Endothelial cell of umbilical vein (primary cell): ENCODE measurements at regions not wholly inside any gene's neighbourhood (a gene's known extent, or its start where the extent isn't known, plus 50 kb on each side); places are given as distances from the start of the nearest gene placed in this dataset.

Experiments used
- BruUV-seq: library from RNA; stranded (reverse); fragments of 400-500 nt; replicated peaks from 2 replicates; lab custom pipeline; 2021; lab: Mats Ljungman, UMichigan
- CTCF ChIA-PET: fragments of 300-600, 350-600 bp; sonication (Branson Sonifier 250); formaldehyde crosslinking; loops from one replicate; lab custom pipeline; 2021; ENCODE audit warnings: antibody characterized with exemption, inconsistent platforms; lab: Charles Lee
- POLR2A ChIA-PET: fragments of 300-600, 350-600 bp; sonication (Branson Sonifier 250); formaldehyde crosslinking; loops from one replicate; lab custom pipeline; 2021; ENCODE audit warnings: antibody characterized with exemption, inconsistent platforms; lab: Charles Lee
- DNase-seq: peaks from one replicate; pipeline ENCODE4 v3.0.0-alpha.2; 2011; ENCODE audit warnings: low read depth, low spot score
- FAIRE-seq: peaks from 2 replicates; lab custom pipeline; 2011; peaks lifted over from hg19 to GRCh38; lab: Jason Lieb, UNC
- H2AFZ ChIP-seq: 2 replicates; pipeline ENCODE4 v1.6.0; 2012; ENCODE audit warnings: low read depth, low read length, control low read depth, inconsistent platforms
- H3K27ac ChIP-seq: 2 replicates; pipeline ENCODE4 v1.5.1; 2011; ENCODE audit warnings: low read depth, mild to moderate bottlenecking, control low read depth, low read length, moderate library complexity; ENCODE audit not compliant: insufficient read depth
- H3K27me3 ChIP-seq, 2 experiments: 2 replicates each; pipeline versions ENCODE4 v1.6.0 to v1.6.1; 2011; ENCODE audit warnings: low read length in 2 of 2, mixed read lengths in 1 of 2; ENCODE audit not compliant: control insufficient read depth in 2 of 2, insufficient read depth in 2 of 2
- H3K36me3 ChIP-seq, 2 experiments: 2 replicates in 1 of 2; 3 replicates in 1 of 2; pipeline ENCODE4 v1.5.1; 2011; ENCODE audit warnings: low read length in 2 of 2, mild to moderate bottlenecking in 1 of 2, moderate library complexity in 1 of 2; ENCODE audit not compliant: control insufficient read depth in 2 of 2, insufficient read depth in 2 of 2; ENCODE audit errors: extremely low read depth in 1 of 2
- H3K4me1 ChIP-seq: 3 replicates; pipeline ENCODE4 v1.5.1; 2011; ENCODE audit warnings: mild to moderate bottlenecking, low read length; ENCODE audit not compliant: control insufficient read depth, insufficient read depth; ENCODE audit errors: extremely low read depth
- H3K4me2 ChIP-seq: 2 replicates; pipeline ENCODE4 v1.6.1; 2011; ENCODE audit warnings: low read length, control low read depth, mixed read lengths; ENCODE audit not compliant: insufficient read depth
- H3K4me3 ChIP-seq, 3 experiments: fragments of 200-600 bp in 1 of 3; sonication (generic), shearing (Covaris generic) in 1 of 3; replicated peaks in 1 of 3; 2 replicates each; pipeline ENCODE4 v1.5.1; 2011 to 2016; ENCODE audit warnings: control low read depth in 3 of 3, low read length in 3 of 3, mild to moderate bottlenecking in 2 of 3, inconsistent platforms in 1 of 3, low read depth in 1 of 3, moderate library complexity in 1 of 3; ENCODE audit not compliant: insufficient read depth in 1 of 3
- H3K79me2 ChIP-seq: 2 replicates; pipeline ENCODE4 v1.6.0; 2012; ENCODE audit warnings: low read length, inconsistent platforms; ENCODE audit not compliant: control insufficient read depth, insufficient read depth
- H3K9ac ChIP-seq: replicated peaks from 2 replicates; pipeline ENCODE3; 2011; ENCODE audit warnings: low read length, control low read depth; ENCODE audit not compliant: insufficient read depth; ENCODE audit errors: extremely low read depth
- H3K9me1 ChIP-seq: replicated peaks from 3 replicates; pipeline ENCODE4 v1.6.0; 2011; ENCODE audit warnings: mild to moderate bottlenecking, low read length; ENCODE audit not compliant: control insufficient read depth, insufficient read depth; ENCODE audit errors: extremely low read depth
- H3K9me3 ChIP-seq: replicated peaks from 2 replicates; pipeline ENCODE4 v1.5.1; 2012; ENCODE audit warnings: low read length, inconsistent platforms; ENCODE audit not compliant: control insufficient read depth, insufficient read depth
- H4K20me1 ChIP-seq: replicated peaks from 2 replicates; pipeline ENCODE3; 2011; ENCODE audit warnings: mild to moderate bottlenecking, low read length; ENCODE audit not compliant: control insufficient read depth, insufficient read depth; ENCODE audit errors: extremely low read depth
- CTCF ChIP-seq, 2 donors: IDR thresholded peaks; 1 replicate in 1 of 2; 2 replicates in 1 of 2; pipeline ENCODE4 v1.5.1; 2011; ENCODE audit warnings: low read length in 2 of 2, mild to moderate bottlenecking in 2 of 2, moderate library complexity in 2 of 2, control low read depth in 1 of 2, inconsistent platforms in 1 of 2, low read depth in 1 of 2; ENCODE audit not compliant: insufficient read depth in 1 of 2; ENCODE audit errors: extremely low read depth in 1 of 2
- EZH2 ChIP-seq: IDR thresholded peaks from 2 replicates; pipeline ENCODE4 v1.6.1; 2012; ENCODE audit warnings: borderline replicate concordance, low read depth, mild to moderate bottlenecking, moderate library complexity, low read length, inconsistent platforms; ENCODE audit not compliant: severe bottlenecking
- FOS ChIP-seq: IDR thresholded peaks from 2 replicates; pipeline ENCODE4 v1.6.1; 2011; ENCODE audit warnings: mild to moderate bottlenecking, low read length, moderate library complexity, borderline replicate concordance; ENCODE audit not compliant: insufficient read depth
- GATA2 ChIP-seq: IDR thresholded peaks from 2 replicates; pipeline ENCODE4 v1.7.0; 2011; ENCODE audit warnings: low read depth, mild to moderate bottlenecking, moderate library complexity, mixed read lengths, low read length; ENCODE audit not compliant: insufficient read length, insufficient read depth
- JUN ChIP-seq: IDR thresholded peaks from 2 replicates; pipeline ENCODE4 v1.6.1; 2011; ENCODE audit warnings: borderline replicate concordance, low read depth; ENCODE audit not compliant: insufficient read length, insufficient read depth
- MAX ChIP-seq: IDR thresholded peaks from 2 replicates; pipeline ENCODE4 v1.6.1; 2011; ENCODE audit not compliant: insufficient read depth, insufficient read length
- MYC ChIP-seq: IDR thresholded peaks from one replicate; pipeline ENCODE4 v1.6.1; 2011; ENCODE audit warnings: mild to moderate bottlenecking, low read depth, low read length
- POLR2A ChIP-seq: IDR thresholded peaks from 2 replicates; pipeline ENCODE4 v1.6.1; 2012; ENCODE audit warnings: low read depth, mild to moderate bottlenecking, control low read depth, low read length
- POLR2AphosphoS5 ChIP-seq: IDR thresholded peaks from 2 replicates; pipeline ENCODE4 v1.6.1; 2012; ENCODE audit warnings: low read depth, mild to moderate bottlenecking, control low read depth, low read length, moderate library complexity; ENCODE audit not compliant: insufficient read depth
- dilution Hi-C: fragments of 300-500 bp; cut with MboI; formaldehyde crosslinking; loops from one replicate; pipeline ENCODE4 v1.15.0; 2019; ENCODE audit warnings: low sequenced_read_pairs; ENCODE audit not compliant: extremely low pct_ligation_motif_present
- intact Hi-C: fragments of 100-400 bp; cut with micrococcal nuclease; formaldehyde crosslinking; loops from one replicate; pipeline ENCODE4 v1.10.0; 2022

GRCh38 chr12:113749433-113749815, 216.7 kb downstream of the RBM19 start:
- FAIRE-seq = no peak
- H3K9me3 ChIP-seq = no peaks in the 10 kb centered on the region
- H3K79me2 ChIP-seq = no peaks in the 10 kb centered on the region
- CTCF ChIA-PET = no interaction called here
- no peak overlapping the region for H3K4me3 ChIP-seq
- no peaks in the 10 kb centered on the region for H3K27me3 ChIP-seq
- POLR2A ChIA-PET = no interaction called here
- no peak for TF ChIP-seq GATA2
- TF ChIP-seq POLR2AphosphoS5 = no peak
- no peak for TF ChIP-seq JUN
- TF ChIP-seq EZH2 = no peak
- TF ChIP-seq MYC = no peak
- TF ChIP-seq CTCF (IDR thresholded peaks at IDR 0.05; ENCODE audit: extremely low read depth in 1 of 2, insufficient read depth in 1 of 2, low read depth in 1 of 2, low read length in 2 of 2) = no peak
- TF ChIP-seq POLR2A = no peak
- TF ChIP-seq FOS = no peak
- TF ChIP-seq MAX = no peak
- H3K9me1 ChIP-seq = no peaks in the 10 kb centered on the region
- no peak overlapping the region for H3K4me2 ChIP-seq
- no peak for DNase-seq
- dilution Hi-C loops = no loop called here
- no peak overlapping the region for H2AFZ ChIP-seq
- no peaks in the 10 kb centered on the region for H3K36me3 ChIP-seq
- intact Hi-C loops = no loop called here
- no TSS peak for BruUV-seq
- H4K20me1 ChIP-seq = no peaks in the 10 kb centered on the region
- H3K9ac ChIP-seq = no peak overlapping the region
- H3K27ac ChIP-seq = no peak overlapping the region
- no peaks in the 10 kb centered on the region for H3K4me1 ChIP-seq
